Adrenal gland (tissue), 9 donors: ENCODE measurements at regions not wholly inside any gene's neighbourhood (a gene's known extent, or its start where the extent isn't known, plus 50 kb on each side); places are given as distances from the start of the nearest gene placed in this dataset.
"Not testable (repeated sequence)": the region's sequence is repeated elsewhere in the genome, so short reads cannot be mapped to it uniquely, and the experiment has no call there.

ENCODE experiments used
- DNase-seq, 7 donors: peaks; one replicate each; pipeline ENCODE4 v3.0.0-alpha.2; 2019 to 2020
- H3K27ac ChIP-seq, 5 donors: fragments of 200-600 bp; sonication (generic) in 4 of 5; 1 replicate in 3 of 5; 2 replicates in 2 of 5; pipeline versions ENCODE4 v1.5.1 to v1.8.0; 2016 to 2020; ENCODE audit warnings: mild to moderate bottlenecking in 1 of 5
- H3K27me3 ChIP-seq: fragments of 200-600 bp; 2 replicates; pipeline ENCODE4 v1.8.0; 2021
- H3K36me3 ChIP-seq, 2 donors: fragments of 200-600 bp; replicated peaks in 1 of 2; 1 replicate in 1 of 2; 2 replicates in 1 of 2; pipeline versions ENCODE4 v1.5.1 to v1.8.0; 2018 to 2022
- H3K4me1 ChIP-seq, 2 donors: fragments of 200-600 bp; replicated peaks in 1 of 2; 1 replicate in 1 of 2; 2 replicates in 1 of 2; pipeline versions ENCODE4 v1.5.1 to v1.8.0; 2018 to 2021
- H3K4me3 ChIP-seq, 4 donors: fragments of 200-600 bp; sonication (generic) in 3 of 4; one replicate each; pipeline ENCODE4 v1.5.1; 2016 to 2018
- H3K9me3 ChIP-seq, 3 donors: fragments of 200-600 bp; sonication (generic) in 1 of 3; replicated peaks in 1 of 3; 1 replicate in 2 of 3; 2 replicates in 1 of 3; pipeline versions ENCODE4 v1.5.1 to v1.8.0; 2016 to 2021
- POLR2A ChIP-seq, 2 donors: fragments of 450-650 bp; IDR thresholded peaks; one replicate each; pipeline ENCODE4 v1.6.1; 2017; ENCODE audit warnings: antibody characterized with exemption in 2 of 2, mild to moderate bottlenecking in 2 of 2, moderate library complexity in 1 of 2
- WGBS, 4 donors: extraction: QIAGEN DNeasy Blood & Tissue Kit in 2 of 4; methylation state at CpG; one replicate each; pipeline versions ENCODE4 v1.1.5 to v1.1.7; 2013 to 2017; 5-methylcytosine and 5-hydroxymethylcytosine counted together
- intact Hi-C, 2 donors: fragments of 100-400 bp; cut with DNase I; formaldehyde crosslinking; loops; one replicate each; pipeline versions ENCODE4 v1.14.1 to v1.15.0; 2022 to 2023
- TF ChIP-seq, protein P1 (sequence below), 6 experiments: fragments of 450-650 bp in 4 of 6; fragments of 200-600 bp in 2 of 6; sonication (generic) in 1 of 6; IDR thresholded peaks; 1 replicate in 5 of 6; 2 replicates in 1 of 6; pipeline versions ENCODE4 v1.5.1 to v1.8.0; 2016 to 2021; ENCODE audit warnings: antibody characterized with exemption in 6 of 6, mild to moderate bottlenecking in 2 of 6, moderate library complexity in 1 of 6
- donor health status: healthy with polysubstance abuse.
- donor health status: Bipolar disorder and iron deficiency.
- donor health status: DM: yes; HTN: yes; CAD: no.
- donor health status: DM: no; HTN: no; CAD: no.
- donor health status: DM: no; HTN: no; CAD: no.

DNA sequence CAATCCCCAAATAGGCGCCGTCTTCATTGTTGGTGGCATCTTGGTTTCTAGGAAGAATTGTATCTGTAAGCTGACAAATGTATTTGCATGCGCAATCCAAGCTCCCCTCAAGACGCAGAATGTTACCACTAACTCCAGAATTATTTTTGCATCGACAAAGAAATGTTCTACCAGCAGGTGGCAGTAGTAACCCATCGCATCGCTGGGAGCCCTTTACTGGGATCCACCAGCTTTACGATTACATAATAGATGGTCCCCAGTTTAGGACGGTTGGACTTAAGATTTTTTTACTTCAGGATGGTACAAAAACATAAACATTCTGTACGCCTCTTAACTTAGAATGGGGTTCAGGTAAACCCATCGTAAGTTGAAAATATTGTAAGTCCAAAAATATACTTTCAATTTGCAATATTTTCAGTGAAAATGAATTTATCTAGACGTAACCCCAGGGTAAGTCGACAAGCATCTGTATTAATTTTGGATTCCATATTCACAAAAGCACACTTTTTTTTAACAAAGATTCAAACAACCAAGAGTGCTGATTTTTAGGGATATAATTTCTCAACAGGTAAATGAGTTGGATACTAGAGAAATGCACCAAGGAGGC lies 114.0 kb upstream of the COBL start:
- Histone ChIP-seq H3K36me3 (no peaks in the 10 kb centered on the region), H3K4me3 (no peak overlapping the region), H3K27ac (no peak overlapping the region), H3K9me3 (no peaks in the 10 kb centered on the region), H3K27me3 (no peaks in the 10 kb centered on the region), H3K4me1 (no peaks in the 10 kb centered on the region)
- TF ChIP-seq POLR2A (IDR thresholded peaks at IDR 0.05): no peak
- TF ChIP-seq, protein P1, sequence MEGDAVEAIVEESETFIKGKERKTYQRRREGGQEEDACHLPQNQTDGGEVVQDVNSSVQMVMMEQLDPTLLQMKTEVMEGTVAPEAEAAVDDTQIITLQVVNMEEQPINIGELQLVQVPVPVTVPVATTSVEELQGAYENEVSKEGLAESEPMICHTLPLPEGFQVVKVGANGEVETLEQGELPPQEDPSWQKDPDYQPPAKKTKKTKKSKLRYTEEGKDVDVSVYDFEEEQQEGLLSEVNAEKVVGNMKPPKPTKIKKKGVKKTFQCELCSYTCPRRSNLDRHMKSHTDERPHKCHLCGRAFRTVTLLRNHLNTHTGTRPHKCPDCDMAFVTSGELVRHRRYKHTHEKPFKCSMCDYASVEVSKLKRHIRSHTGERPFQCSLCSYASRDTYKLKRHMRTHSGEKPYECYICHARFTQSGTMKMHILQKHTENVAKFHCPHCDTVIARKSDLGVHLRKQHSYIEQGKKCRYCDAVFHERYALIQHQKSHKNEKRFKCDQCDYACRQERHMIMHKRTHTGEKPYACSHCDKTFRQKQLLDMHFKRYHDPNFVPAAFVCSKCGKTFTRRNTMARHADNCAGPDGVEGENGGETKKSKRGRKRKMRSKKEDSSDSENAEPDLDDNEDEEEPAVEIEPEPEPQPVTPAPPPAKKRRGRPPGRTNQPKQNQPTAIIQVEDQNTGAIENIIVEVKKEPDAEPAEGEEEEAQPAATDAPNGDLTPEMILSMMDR (IDR thresholded peaks at IDR 0.05): peak; percentile 69 to 91 (median 81)
- intact Hi-C loops: no loop called here
- DNase-seq: peak; percentile 19 to 77 (median 60)
- WGBS, 4 donors: 11 to 19% (median 14%) methylated on average over 13 of the region's 13 CpGs

DNA sequence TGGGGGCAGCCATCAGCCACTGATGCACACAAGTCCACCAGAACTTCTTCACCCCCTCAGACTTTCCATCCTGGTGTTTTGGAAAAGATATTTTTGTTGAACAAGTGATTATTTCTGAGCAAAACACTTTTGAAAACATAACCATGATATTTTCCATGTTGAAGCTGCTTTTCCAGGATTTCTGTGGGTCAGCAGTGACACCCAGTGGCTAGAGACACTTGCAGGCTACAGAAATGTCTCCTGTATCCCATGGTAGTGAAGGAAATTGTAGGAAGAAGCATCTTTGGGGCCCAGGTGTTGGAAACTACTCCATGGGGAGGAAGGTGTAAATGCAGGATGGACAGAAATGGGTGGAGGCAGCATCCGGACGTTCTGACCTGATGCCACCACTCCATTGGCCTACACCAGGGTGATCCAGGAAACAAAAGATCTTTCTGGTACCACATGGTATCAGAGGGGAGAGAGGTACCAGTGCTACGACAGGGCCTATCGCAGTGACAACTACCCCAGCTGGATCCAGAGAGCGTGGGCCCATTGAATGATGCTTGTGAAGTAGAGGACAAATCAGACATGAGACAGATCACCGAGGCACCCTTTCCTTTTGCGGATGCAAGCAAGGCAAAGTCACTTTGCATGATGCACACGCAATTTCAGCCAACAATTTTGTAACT lies 111.7 kb upstream of the COBL start:
- intact Hi-C loops: no loop called here
- Histone ChIP-seq H3K27me3 (no peaks in the 10 kb centered on the region), H3K36me3 (no peaks in the 10 kb centered on the region), H3K27ac (no peak overlapping the region), H3K4me3 (no peak overlapping the region), H3K9me3 (no peaks in the 10 kb centered on the region), H3K4me1 (no peaks in the 10 kb centered on the region)
- WGBS, 4 donors: 64 to 85% (median 72%) methylated on average over 8 of the region's 8 CpGs
- DNase-seq: no peak
- TF ChIP-seq POLR2A (IDR thresholded peaks at IDR 0.05): no peak
- TF ChIP-seq, protein P1 (IDR thresholded peaks at IDR 0.05): no peak

GRCh38 chr7:51426163-51426562 lies 109.6 kb upstream of the COBL start:
- no peak overlapping the region for H3K27ac ChIP-seq
- no peaks in the 10 kb centered on the region for H3K27me3 ChIP-seq
- no peak for DNase-seq
- H3K4me1 ChIP-seq: no peaks in the 10 kb centered on the region
- no peak overlapping the region for H3K4me3 ChIP-seq
- H3K36me3 ChIP-seq: no peaks in the 10 kb centered on the region
- WGBS, 4 donors: 80 to 87% (median 81%) methylated on average over 11 to 12 of the region's 12 CpGs
- TF ChIP-seq, protein P1 (IDR thresholded peaks at IDR 0.05): no peak
- no peaks in the 10 kb centered on the region for H3K9me3 ChIP-seq
- intact Hi-C loops: no loop called here

- H3K27me3 ChIP-seq, H3K4me3 ChIP-seq, intact Hi-C loops, H3K27ac ChIP-seq, H3K4me1 ChIP-seq, H3K36me3 ChIP-seq, DNase-seq, H3K9me3 ChIP-seq: not testable (repeated sequence)
- WGBS, 4 donors: no CpG with 5 or more reads among the region's 3 CpGs
Observed at GRCh38 chr7:51409934-51410333, 93.3 kb upstream of the COBL start.

DNA sequence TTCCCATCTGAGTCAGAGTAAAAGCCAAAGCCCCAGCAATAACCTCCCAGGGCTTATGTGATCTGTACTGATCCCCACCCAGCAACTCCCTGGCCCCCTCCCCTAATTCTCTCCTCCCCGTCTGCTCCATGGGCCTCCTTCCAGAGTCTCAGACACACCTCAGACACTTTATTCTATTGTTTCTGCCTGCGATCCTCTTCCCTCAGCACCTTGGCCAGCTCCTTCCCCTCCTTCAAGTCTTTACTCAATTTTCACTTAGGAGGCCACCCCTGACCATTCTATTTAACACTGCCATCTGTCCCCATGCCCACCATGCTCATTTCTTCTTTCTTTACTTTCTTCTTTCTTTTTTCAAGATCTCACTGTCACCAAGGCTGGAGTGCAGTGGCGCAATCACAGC lies 81.0 kb upstream of the COBL start:
- 38 to 45% (median 41%) methylated on average over 3 of the region's 3 CpGs for WGBS, 4 donors
- DNase-seq, H3K4me3 ChIP-seq, H3K9me3 ChIP-seq, H3K4me1 ChIP-seq, H3K36me3 ChIP-seq, intact Hi-C loops, H3K27ac ChIP-seq, H3K27me3 ChIP-seq: not testable (repeated sequence)

GRCh38 chr7:51393003-51393402 lies 76.4 kb upstream of the COBL start:
- intact Hi-C loops: not testable (repeated sequence)
- WGBS, 4 donors: 76 to 86% (median 81%) methylated on average over 5 to 6 of the region's 6 CpGs

GRCh38 chr7:51389952-51390351 lies 73.3 kb upstream of the COBL start:
- H3K27me3 ChIP-seq, H3K4me3 ChIP-seq, H3K36me3 ChIP-seq, H3K9me3 ChIP-seq, H3K27ac ChIP-seq, H3K4me1 ChIP-seq, intact Hi-C loops, DNase-seq: not testable (repeated sequence)
- WGBS, 4 donors: 90 to 96% (median 91%) methylated on average over 4 to 6 of the region's 8 CpGs; no CpG with 5 or more reads in 1 of the 4 donors

More at GRCh38 chr7:51393003-51393402, 76.4 kb upstream of the COBL start:
- not testable (repeated sequence) for H3K4me1 ChIP-seq, DNase-seq, H3K27me3 ChIP-seq, H3K36me3 ChIP-seq, H3K9me3 ChIP-seq, H3K27ac ChIP-seq, H3K4me3 ChIP-seq

DNA sequence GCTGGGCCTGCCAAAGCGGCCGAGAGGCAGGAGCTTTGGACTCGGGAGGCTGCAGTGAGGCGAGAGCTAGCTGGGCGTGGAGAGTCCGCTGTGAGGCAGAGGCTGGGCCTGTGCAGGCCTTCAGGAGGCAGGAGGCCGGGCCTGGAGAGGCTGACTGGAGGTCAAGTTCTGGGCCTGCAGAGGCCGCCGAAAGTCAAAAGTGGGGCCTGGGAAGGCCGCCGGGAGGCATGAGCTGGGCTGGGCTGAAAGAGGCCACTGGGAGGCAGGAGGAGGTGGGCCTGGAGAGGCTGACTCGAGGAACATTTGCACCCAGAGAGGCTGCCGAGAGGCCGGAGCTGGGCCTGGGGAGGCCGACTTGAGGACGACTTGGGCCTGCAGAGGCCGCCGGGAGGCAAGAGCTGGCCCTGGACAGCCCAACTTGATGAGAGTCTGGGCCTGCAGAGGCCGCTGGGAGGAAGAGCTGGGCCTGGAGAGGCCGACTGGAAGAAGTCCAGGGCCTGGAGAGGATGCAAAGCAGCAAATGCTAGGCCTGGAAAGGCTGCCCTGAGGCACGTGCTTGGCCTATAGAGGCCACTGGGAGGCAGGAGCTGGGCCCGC lies 72.7 kb upstream of the COBL start:
- H3K4me1 ChIP-seq, H3K27me3 ChIP-seq, DNase-seq, H3K9me3 ChIP-seq, intact Hi-C loops, H3K36me3 ChIP-seq, H3K4me3 ChIP-seq, H3K27ac ChIP-seq: not testable (repeated sequence)
- WGBS, 4 donors: 89 to 97% (median 93%) methylated on average over 17 to 22 of the region's 22 CpGs
